ENCODE measurements at regions not wholly inside any gene's neighbourhood (a gene's known extent, or its start where the extent isn't known, plus 50 kb on each side); places are given as distances from the start of the nearest gene placed in this dataset.

GRCh38 chr14:84783511-84783910 lies 746.4 kb upstream of the FLRT2 start:
- no peak for DNase-seq

GRCh38 chr14:84785996-84786395 lies 743.9 kb upstream of the FLRT2 start:
- no peak for DNase-seq

- no peak for DNase-seq
These were observed 740.9 kb upstream of the FLRT2 start for GRCh38 chr14:84789012-84789411.

DNA sequence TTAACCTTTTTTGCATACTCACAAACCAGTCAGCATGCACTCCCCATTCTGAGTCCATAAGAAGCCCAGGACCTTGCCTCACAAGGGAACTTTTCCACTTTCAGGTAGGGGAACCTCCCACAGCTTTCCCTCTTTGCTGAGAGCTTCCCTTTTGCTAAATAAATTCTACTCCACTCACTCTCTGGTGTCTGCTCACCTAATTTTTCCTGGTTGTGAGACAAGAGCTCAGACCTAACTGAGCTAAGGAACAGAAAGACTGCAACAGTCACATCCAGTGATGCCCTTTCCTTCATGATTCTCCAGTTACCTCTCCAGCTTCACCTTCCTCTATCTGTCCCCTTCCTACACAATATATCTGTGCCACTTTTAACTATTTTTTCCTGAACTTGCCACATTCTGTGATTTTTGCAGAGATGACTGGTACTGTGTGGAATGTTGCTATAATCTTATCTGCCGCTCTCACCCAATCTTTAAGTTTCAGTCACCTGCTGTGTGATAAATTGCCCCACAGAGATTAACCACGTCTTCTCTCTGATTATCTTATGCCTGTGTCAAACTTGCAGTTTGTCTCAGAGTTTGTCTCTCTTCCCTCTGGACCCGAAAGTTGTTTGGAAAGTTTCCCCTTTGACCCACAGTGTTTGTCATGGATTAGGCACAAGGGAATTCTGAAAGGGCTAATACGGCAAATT lies 737.1 kb upstream of the FLRT2 start:
- no peak for DNase-seq

DNA sequence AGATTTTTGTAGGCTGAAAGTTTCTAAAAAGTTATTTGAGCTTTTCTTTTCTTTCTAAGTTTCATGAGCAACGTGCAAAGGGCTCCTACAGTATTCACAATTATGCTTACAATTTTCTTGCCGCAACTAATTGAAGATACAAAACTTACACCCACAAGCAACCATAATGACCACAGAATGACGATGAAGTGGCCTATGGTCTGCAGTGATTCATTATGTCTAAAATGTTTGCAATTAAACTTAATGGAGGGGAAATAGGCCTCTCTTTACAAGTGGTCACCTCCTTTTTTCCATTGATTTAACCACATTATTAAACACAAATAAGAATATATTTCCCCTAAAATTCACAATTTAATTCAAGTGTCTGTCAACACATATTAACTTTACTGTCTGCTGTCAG lies 732.6 kb upstream of the FLRT2 start:
- no peak for DNase-seq

DNA sequence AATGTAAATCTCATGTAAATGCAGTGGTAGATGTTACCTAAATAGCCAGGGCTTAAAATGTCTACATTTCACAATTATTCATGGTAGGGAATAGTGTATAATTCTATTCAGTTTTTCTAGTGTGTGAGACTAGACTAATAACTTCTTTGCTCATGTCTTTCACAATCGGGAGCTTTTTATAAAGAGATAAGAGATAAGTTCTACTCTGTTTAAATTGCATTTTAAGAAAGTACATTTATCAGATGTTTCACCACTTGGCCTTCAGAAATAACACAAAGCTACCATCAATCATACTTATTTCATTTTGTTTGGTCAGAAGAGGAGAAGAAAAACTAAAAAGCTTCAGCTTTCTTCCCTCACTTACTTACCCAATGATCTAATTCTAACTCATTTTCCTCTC lies 725.5 kb upstream of the FLRT2 start:
- DNase-seq, result no peak

DNA sequence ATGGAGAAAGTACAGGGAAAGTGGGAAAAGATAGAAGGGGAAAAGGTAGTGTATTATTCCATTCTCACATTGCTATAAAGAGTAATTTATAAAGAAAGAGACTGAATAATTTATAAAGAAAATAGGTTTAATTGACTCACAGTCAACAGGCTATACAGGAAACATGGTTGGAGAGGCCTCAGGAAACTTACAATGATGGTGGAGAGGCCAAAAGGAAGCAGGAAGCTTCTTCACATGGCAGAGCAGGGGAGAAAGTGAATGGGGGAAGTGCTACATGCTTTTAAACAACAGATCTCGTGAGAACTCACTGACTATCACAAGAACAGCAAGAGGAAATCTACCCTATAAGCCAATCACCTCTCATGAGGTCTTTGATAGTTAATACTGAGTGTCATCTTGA lies 725.0 kb upstream of the FLRT2 start:
- DNase-seq, result no peak

DNA sequence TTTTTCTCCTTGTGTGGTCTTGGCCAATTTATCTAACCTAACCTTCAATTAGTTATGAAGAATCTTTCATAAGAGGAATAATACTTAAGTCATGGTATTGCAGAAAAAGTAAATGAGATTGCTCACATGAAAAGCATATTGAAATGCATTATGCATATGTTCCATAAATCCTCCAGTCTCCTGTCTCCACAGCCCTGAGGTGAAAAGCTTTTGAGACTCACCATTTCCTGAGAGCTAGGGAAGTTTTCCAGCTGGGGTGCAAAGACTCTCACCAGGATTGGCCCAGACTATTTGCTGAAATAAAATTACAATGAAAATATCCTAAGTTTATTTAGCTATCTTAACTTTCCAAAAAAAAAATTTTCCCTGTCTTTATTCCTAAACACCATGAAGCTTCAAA lies 723.8 kb upstream of the FLRT2 start:
- no peak for DNase-seq

DNA sequence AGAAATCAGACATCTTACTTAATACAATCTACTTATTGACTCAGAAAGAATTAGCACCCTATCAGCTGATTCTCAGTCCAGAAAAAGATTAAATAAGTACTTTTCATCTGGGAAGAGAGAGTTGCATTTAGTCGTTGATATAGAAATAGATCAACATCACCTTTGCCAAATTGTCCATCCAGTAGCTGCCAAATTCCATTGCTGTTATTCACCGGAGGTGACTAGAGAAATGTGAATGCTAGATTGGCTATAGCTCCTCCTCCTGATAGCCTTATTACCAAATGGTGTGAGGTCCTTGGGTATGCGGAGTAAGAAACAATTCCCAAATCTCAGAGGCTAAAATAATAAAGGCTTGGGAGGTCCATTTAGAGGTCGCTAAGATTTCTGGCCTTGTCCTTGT lies 723.3 kb upstream of the FLRT2 start:
- no peak for DNase-seq

- no peak for DNase-seq
These were observed 722.3 kb upstream of the FLRT2 start for GRCh38 chr14:84807673-84808072.

GRCh38 chr14:84809158-84809557 lies 720.8 kb upstream of the FLRT2 start:
- no peak for DNase-seq

GRCh38 chr14:84814391-84814790 lies 715.6 kb upstream of the FLRT2 start:
- DNase-seq, result no peak

GRCh38 chr14:84819528-84819927 lies 710.4 kb upstream of the FLRT2 start:
- DNase-seq, result no peak

DNA sequence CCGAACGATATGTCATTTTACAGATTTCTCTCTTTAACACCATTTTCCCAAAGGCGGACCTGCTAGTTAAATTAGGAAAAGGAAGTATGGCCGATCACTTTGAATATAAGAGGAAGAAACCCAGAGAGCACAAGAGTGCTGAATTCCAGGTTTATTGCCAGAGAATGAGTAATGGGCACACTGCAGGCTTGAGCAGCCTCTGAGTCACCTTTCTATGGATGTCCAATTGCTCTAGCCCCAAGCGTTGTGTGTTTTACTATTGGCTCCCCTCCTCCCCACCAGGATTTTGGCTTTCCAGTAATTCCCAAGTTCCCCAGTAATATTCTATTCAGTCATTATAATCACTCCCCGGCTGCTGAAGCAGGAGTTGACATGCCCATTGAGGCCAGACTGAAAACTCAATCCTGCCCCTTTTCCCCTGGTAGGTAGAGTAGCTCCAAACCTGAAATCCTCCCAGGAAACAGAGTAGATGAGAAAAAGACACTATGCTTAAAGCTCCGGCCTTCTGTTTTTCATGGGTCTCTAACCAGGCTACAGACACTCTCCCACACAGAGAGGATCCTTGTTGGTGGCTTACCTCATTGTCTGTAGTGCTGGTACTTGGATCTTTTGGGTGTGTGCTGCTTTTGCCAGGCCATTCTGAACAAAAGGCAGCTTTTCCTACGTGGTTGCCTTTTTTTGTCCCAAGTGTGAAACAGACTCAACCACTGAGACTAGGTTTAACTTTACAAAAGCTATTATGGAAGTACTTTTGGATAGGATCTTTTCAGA lies 704.3 kb upstream of the FLRT2 start:
- DNase-seq, result no peak

DNA sequence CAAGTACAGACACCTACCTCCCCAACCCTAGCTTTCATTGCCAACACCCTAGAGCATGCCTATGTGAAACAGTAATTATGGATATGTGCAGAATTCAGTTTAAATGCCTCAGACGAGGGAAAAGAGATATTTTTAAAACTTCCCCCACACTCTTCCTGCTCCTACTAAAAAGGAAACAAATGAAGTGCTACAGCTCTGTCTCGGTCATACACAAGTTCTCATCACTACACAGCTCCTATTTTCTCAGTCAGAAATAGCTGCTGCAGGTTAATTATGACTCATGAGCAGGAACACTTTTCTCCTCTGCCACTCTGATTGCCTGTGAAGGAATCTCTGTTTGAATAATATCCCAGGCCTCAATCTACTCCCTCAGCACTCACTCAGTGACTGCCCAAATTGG lies 703.6 kb upstream of the FLRT2 start:
- no peak for DNase-seq

DNA sequence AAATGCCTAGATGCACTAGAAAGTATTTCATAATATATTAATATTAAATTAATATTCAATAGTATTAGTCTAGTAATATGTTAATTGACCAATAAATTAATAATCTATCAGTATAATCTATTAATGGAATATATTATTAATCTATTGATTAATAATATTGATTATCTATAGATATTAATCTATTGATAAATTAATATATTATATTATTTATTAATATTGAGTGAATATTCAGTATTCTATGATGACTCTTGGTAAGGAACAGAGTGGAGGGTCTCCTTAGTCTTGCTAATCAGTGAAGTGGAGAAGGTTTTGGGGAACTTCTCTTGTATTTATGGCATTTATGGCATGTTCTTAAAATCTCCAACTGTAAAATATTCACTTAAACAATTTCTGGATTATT lies 679.3 kb upstream of the FLRT2 start:
- no peak for DNase-seq

DNA sequence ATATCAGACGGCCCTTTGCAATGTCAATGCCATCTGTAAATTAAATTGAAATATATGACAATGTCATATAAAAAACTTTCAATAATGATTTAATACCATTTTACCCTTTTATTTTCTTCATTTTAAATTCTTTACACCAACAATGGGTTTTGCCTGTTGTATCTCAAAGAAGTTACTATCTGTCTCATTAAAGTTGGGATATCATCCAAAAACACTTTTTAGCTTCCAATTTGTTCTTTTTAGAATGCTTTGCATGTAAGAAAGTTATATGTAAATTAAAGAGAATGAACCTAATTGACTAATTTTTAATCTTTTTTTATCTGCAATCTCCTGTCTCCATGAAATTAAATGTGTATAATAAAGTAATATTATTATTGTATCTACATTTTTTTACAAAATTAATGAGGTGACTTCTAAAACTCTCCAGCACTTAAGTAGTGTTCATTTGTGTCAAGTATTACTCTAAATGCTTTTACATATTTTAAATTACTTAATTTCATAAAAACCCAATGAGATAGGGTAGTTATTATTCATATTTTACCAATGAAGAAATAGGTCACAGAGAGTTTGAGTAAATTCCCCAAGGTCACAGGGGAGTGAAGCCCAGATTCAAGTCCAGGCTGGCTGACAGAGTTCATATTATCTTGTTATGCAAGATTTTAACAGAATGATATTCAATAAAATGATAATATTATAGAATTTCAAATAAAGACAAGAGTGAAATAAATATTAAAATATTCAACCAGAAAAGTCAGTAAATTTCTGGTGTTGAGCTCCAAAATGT lies 673.0 kb upstream of the FLRT2 start:
- no peak for DNase-seq

GRCh38 chr14:84857571-84857970 lies 672.4 kb upstream of the FLRT2 start:
- DNase-seq, result no peak

- no peak for DNase-seq
These were observed 670.8 kb upstream of the FLRT2 start for GRCh38 chr14:84859116-84859515.

DNA sequence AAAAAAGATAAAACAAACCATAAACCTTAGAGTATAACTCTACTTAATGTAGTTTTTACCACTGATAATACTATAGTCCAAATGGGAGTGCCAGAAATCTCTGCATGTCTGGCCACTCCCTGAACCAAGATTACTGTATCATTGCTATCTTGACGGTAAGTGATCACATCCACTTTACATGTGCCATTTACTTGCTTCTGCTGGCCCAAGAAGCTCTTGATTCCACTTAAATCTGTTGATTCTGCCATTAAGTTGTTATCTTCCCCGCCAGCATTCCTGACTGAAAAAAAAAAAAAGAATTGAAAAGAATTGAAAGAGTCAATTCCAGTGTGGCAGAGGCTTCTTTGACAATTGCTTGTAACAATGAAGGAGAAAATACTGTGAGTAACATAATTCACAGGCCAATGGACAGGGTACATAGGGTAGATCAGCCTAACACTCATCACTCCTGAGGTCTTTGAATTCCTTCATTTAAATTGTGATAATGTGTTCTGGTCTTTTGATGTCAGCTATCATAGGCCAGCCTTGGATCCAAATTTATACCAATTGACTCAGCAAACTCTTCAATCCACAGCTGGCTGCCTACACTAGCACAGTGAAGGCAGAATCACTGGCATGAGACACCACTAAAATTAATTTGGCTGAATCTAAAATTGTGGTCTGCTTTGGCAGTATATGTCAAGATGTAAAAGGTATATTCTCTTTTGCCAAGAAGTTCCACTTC lies 665.2 kb upstream of the FLRT2 start:
- DNase-seq, result no peak

DNA sequence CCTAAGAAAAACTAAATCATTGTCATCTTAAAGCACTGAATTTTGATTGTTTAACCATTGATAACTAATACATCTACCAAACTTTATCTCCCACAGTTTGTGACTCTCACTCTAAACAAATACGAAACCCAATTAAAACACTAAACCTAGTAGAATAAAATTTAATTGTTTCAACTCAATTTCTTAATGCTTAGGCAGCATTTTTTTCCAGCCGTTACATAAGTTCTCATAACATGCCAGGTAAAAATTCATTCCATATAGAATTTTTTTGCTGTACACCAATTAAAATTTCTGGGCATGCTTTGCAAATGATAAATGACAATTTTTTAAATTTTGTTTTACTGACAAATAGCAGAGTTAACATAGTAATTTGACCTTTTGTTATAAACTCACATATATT lies 658.2 kb upstream of the FLRT2 start:
- no peak for DNase-seq

DNA sequence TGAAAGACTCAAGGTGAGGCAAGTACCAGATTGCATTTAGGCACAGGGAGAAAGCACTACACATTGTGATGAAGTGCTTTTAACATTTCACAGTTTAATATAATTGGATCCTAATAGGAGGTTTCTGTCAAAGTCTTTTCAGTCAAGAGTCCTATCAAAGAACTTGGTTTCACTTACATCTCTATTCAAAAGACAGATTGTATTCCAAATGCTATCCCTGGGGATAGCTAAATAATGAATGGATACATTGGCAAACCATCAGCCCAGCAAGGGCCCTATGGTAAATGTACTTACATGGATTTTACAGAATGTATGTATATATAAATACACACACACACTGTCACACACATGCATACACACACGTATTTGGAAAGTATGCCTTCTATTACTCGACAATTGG lies 655.5 kb upstream of the FLRT2 start:
- DNase-seq, result no peak

DNA sequence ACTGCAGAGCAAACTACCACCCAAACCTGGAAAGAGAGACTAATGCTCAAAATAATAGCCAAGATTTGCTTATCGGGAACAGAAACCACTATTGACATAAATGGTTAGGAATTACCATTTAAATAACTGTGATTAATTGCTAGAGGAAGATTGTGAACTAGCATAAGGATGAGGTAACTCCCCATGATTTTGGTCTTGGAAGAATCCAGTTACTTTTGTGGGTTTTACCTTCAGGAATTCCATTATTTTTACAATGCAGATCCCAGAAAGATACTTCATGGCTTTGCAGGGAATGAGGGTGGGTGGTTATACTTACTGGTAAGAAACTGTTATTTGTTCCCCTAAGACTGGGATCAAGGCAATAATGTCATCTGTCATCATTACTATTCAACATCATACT lies 652.9 kb upstream of the FLRT2 start:
- DNase-seq, result no peak

All from stimulated activated CD8-positive, alpha-beta memory T cell treated with anti-CD3 and anti-CD28 coated beads, Interleukin-4, amount 100 ng/mL, for 48 hours (primary cell).